HK-2 (cell line): ENCODE measurements at regions not wholly inside any gene's neighbourhood (a gene's known extent, or its start where the extent isn't known, plus 50 kb on each side); places are given as distances from the start of the nearest gene placed in this dataset.
"Not testable (repeated sequence)": the region's sequence is repeated elsewhere in the genome, so short reads cannot be mapped to it uniquely, and the experiment has no call there.

Experiments used
- DNase-seq: peaks from one replicate; pipeline ENCODE4 v3.0.0-alpha.2; 2018; ENCODE audit not compliant: unreplicated experiment

- DNase-seq, result no peak
These were observed 151.5 kb downstream of the KCNJ2 start for GRCh38 chr17:70320673-70321345.

GRCh38 chr17:70321352-70321751, 152.0 kb downstream of the KCNJ2 start:
- no peak for DNase-seq

GRCh38 chr17:70323269-70323668, 153.9 kb downstream of the KCNJ2 start:
- no peak for DNase-seq

GRCh38 chr17:70324031-70324430, 154.7 kb downstream of the KCNJ2 start:
- DNase-seq, result no peak

- DNase-seq, result no peak
These were observed 157.9 kb downstream of the KCNJ2 start for GRCh38 chr17:70327279-70327678.

GRCh38 chr17:70327723-70328122, 158.4 kb downstream of the KCNJ2 start:
- no peak for DNase-seq

GRCh38 chr17:70329721-70330120, 160.4 kb downstream of the KCNJ2 start:
- no peak for DNase-seq

- DNase-seq, result not testable (repeated sequence)
These were observed 161.7 kb downstream of the KCNJ2 start for GRCh38 chr17:70331066-70331465.

- no peak for DNase-seq
These were observed 163.3 kb downstream of the KCNJ2 start for GRCh38 chr17:70332356-70333210.

GRCh38 chr17:70336411-70336810, 167.1 kb downstream of the KCNJ2 start:
- no peak for DNase-seq

GRCh38 chr17:70338946-70339354, 169.6 kb downstream of the KCNJ2 start:
- DNase-seq, result no peak

GRCh38 chr17:70343114-70343513, 173.8 kb downstream of the KCNJ2 start:
- no peak for DNase-seq

- DNase-seq, result no peak
These were observed 175.2 kb downstream of the KCNJ2 start for GRCh38 chr17:70344386-70345060.

- no peak for DNase-seq
These were observed 175.7 kb downstream of the KCNJ2 start for GRCh38 chr17:70345061-70345460.

GRCh38 chr17:70352834-70353233, 183.5 kb downstream of the KCNJ2 start:
- no peak for DNase-seq

- DNase-seq, result no peak
These were observed 184.2 kb downstream of the KCNJ2 start for GRCh38 chr17:70353408-70354092.

GRCh38 chr17:70355185-70355584, 185.9 kb downstream of the KCNJ2 start:
- DNase-seq, result no peak

GRCh38 chr17:70357190-70357589, 187.9 kb downstream of the KCNJ2 start:
- DNase-seq, result no peak

GRCh38 chr17:70365091-70365583, 195.8 kb downstream of the KCNJ2 start:
- DNase-seq, result peak; percentile 4

GRCh38 chr17:70366386-70366785, 197.1 kb downstream of the KCNJ2 start:
- DNase-seq, result no peak

- no peak for DNase-seq
These were observed 198.7 kb downstream of the KCNJ2 start for GRCh38 chr17:70368011-70368410.

- DNase-seq, result no peak
These were observed 200.1 kb downstream of the KCNJ2 start for GRCh38 chr17:70369391-70369790.
